Lower leg skin (tissue), 3 donors: ENCODE measurements at regions not wholly inside any gene's neighbourhood (a gene's known extent, or its start where the extent isn't known, plus 50 kb on each side); places are given as distances from the start of the nearest gene placed in this dataset.

Experiments used
- CTCF ChIP-seq, 3 donors: fragments of 450-650 bp; IDR thresholded peaks; one replicate each; pipeline ENCODE4 v1.5.1; 2016; ENCODE audit warnings: antibody characterized with exemption in 3 of 3, mild to moderate bottlenecking in 3 of 3, moderate library complexity in 2 of 3
- POLR2A ChIP-seq, 2 donors: fragments of 450-650 bp; IDR thresholded peaks; one replicate each; pipeline ENCODE4 v1.6.1; 2016 to 2017; ENCODE audit warnings: antibody characterized with exemption in 2 of 2, mild to moderate bottlenecking in 1 of 2, moderate library complexity in 1 of 2

DNA sequence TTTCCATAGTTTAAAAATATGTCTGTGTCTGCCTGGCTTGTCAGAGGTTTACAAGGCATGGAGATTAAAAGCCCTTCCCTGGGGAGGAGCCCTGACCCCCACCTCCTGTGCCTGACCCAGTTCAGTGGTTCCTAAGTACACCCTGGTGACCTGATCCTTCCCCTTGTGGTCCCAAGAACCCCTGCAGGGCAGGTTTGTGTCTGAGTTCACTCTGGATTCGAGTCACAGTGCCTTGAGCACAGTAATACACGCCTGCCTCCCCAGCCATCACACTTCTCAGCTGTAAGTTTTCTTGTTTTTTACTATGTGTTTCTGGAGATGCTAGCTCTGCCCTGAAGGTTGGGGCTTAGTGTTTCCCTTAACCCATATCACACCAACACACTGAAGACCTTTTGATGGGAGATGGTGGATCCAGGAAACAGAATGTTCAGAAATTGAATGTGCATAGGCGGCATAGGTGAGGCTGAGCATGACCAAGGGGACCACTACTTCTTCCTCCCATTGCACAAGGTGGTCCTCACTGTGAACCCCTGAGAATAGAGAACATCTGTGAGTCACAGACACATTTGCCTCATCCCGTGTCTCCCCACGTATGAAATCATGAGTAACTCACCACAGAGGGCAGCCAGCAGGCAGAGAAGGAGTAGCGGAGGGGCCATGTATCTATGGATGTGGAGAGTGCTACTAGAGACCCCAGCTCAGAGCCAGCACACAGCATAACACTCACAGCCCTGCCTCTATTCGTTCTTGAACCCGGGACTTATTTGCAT lies 962.9 kb downstream of the TMEM121 start:
- no peak for TF ChIP-seq CTCF (IDR thresholded peaks at IDR 0.05)
- TF ChIP-seq POLR2A (IDR thresholded peaks at IDR 0.05): no peak
